GM23248 (cell line): ENCODE measurements at regions not wholly inside any gene's neighbourhood (a gene's known extent, or its start where the extent isn't known, plus 50 kb on each side); places are given as distances from the start of the nearest gene placed in this dataset.

Source experiments
- DNase-seq: peaks from one replicate; pipeline ENCODE4 v3.0.0-alpha.2; 2015
- H2AFZ ChIP-seq: fragments of 200-600 bp; sonication (generic); 2 replicates; pipeline ENCODE4 v1.6.1; 2016; ENCODE audit warnings: antibody characterized with exemption
- H3F3A ChIP-seq: fragments of 200-600 bp; sonication (generic); 2 replicates; pipeline ENCODE4 v1.6.1; 2016; ENCODE audit warnings: mild to moderate bottlenecking, antibody characterized with exemption, mixed run types; ENCODE audit not compliant: insufficient read depth
- H3K27ac ChIP-seq: fragments of 200-600 bp; sonication (generic); 2 replicates; pipeline ENCODE4 v1.5.1; 2016; ENCODE audit warnings: mild to moderate bottlenecking
- H3K27me3 ChIP-seq: fragments of 200-600 bp; sonication (generic); replicated peaks from 2 replicates; pipeline ENCODE4 v1.6.1; 2016; ENCODE audit warnings: mild to moderate bottlenecking; ENCODE audit not compliant: insufficient read depth
- H3K36me3 ChIP-seq: fragments of 200-600 bp; sonication (generic); 2 replicates; pipeline ENCODE4 v1.6.1; 2016; ENCODE audit warnings: low read depth, mild to moderate bottlenecking
- H3K4me1 ChIP-seq: fragments of 200-600 bp; sonication (generic); 2 replicates; pipeline ENCODE4 v1.6.1; 2016; ENCODE audit warnings: mild to moderate bottlenecking; ENCODE audit not compliant: insufficient read depth
- H3K4me2 ChIP-seq: fragments of 200-600 bp; sonication (generic); one replicate; pipeline ENCODE4 v1.6.1; 2016; ENCODE audit warnings: mild to moderate bottlenecking; ENCODE audit not compliant: unreplicated experiment
- H3K4me3 ChIP-seq: fragments of 200-600 bp; sonication (generic); 2 replicates; pipeline ENCODE4 v1.5.1; 2016; ENCODE audit warnings: mild to moderate bottlenecking
- H3K79me2 ChIP-seq: fragments of 200-600 bp; sonication (generic); 2 replicates; pipeline ENCODE4 v1.6.1; 2016; ENCODE audit warnings: mild to moderate bottlenecking; ENCODE audit not compliant: insufficient read depth
- H3K9ac ChIP-seq: fragments of 200-600 bp; sonication (generic); 2 replicates; pipeline ENCODE4 v1.6.1; 2016; ENCODE audit warnings: mild to moderate bottlenecking
- H3K9me2 ChIP-seq: fragments of 200-600 bp; sonication (generic); 2 replicates; pipeline ENCODE4 v1.6.1; 2016; ENCODE audit warnings: mixed run types, mild to moderate bottlenecking, moderate library complexity; ENCODE audit not compliant: insufficient read depth
- H3K9me3 ChIP-seq: fragments of 200-600 bp; sonication (generic); one replicate; pipeline ENCODE4 v1.6.1; 2017; ENCODE audit warnings: low read depth
- H4K20me1 ChIP-seq: fragments of 200-600 bp; sonication (generic); 2 replicates; pipeline ENCODE4 v1.6.0; 2016; ENCODE audit not compliant: insufficient read depth
- EZH2 ChIP-seq: fragments of 200-600 bp; sonication (generic); IDR thresholded peaks from 2 replicates; pipeline ENCODE4 v1.6.1; 2018; ENCODE audit warnings: antibody characterized with exemption, mild to moderate bottlenecking; ENCODE audit not compliant: insufficient read depth, poor library complexity, severe bottlenecking
- EZH2phosphoT487 ChIP-seq: fragments of 200-600 bp; sonication (generic); IDR thresholded peaks from 2 replicates; pipeline ENCODE4 v1.6.1; 2018; ENCODE audit warnings: antibody characterized with exemption, moderate library complexity, mild to moderate bottlenecking, low read depth; ENCODE audit not compliant: insufficient read depth
- WGBS, 2 experiments: methylation state at CpG; one replicate each; pipeline ENCODE4 v1.1.6; 2015 to 2017; ENCODE audit warnings: low lambda C conversion rate in 2 of 2, low coverage in 1 of 2; ENCODE audit errors: missing lambda C conversion rate in 2 of 2; 5-methylcytosine and 5-hydroxymethylcytosine counted together
- in situ Hi-C: fragments of 300-500 bp; cut with MboI; formaldehyde crosslinking; loops from 2 replicates; pipeline ENCODE4 v1.15.0; 2020

DNA sequence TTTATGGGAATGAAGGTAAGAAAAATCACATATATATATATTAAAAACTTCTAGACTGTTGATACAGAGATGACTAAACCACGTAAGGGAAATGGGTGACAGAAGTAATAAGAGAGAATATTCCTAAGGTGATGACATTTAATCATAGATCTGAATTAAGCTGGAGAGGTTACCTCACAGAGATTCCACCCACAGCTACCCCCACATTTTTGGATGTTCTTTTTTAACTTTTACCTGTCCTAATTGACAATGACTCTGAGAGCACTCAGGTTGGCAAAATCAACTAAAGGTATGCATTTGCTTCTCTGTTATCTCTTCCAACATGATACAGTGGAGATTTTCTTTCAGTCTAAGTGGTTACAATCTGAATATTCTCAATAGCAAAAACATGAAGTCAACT lies 1280.6 kb downstream of the CDH11 start:
- no peaks in the 10 kb centered on the region for H3F3A ChIP-seq
- no peaks in the 10 kb centered on the region for H3K4me1 ChIP-seq
- H3K79me2 ChIP-seq, result no peaks in the 10 kb centered on the region
- no peaks in the 10 kb centered on the region for H3K27me3 ChIP-seq
- no peaks in the 10 kb centered on the region for H3K36me3 ChIP-seq
- H3K27ac ChIP-seq, result no peak overlapping the region
- TF ChIP-seq EZH2phosphoT487 (no peak), EZH2 (no peak)
- no peak overlapping the region for H3K9ac ChIP-seq
- in situ Hi-C loops, result no loop called here
- H3K9me2 ChIP-seq, result no peaks in the 10 kb centered on the region
- no peak for DNase-seq
- H2AFZ ChIP-seq, result no peak overlapping the region
- H3K4me3 ChIP-seq, result no peak overlapping the region
- WGBS, 2 experiments, result 11 to 23% methylated on average over 1 of the region's 1 CpG
- peaks cover 4% of the 10 kb centered on the region for H3K9me3 ChIP-seq
- H4K20me1 ChIP-seq, result no peaks in the 10 kb centered on the region
- no peak overlapping the region for H3K4me2 ChIP-seq

DNA sequence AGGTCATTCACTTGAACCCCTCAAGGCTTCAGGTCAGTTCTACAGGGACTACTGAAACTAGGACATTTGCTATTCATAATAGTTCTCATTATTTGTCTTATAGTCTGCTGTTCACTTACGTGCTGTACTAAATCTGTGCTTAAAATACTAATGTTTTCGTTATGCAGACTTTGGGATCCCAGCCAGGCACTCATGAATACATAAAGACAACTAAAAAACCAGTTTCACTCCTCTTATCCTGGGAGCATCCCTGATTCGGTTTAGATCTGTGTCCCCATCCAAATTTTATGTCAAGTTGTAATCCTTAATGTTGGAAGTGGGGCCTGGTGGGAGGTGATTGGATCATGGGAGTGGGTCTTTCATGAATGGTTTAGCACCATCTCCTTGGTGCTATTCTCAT lies 1291.8 kb downstream of the CDH11 start:
- Histone ChIP-seq H3K4me2 (no peak overlapping the region), H3K4me3 (no peak overlapping the region), H2AFZ (no peak overlapping the region), H4K20me1 (no peaks in the 10 kb centered on the region), H3K36me3 (no peaks in the 10 kb centered on the region), H3K9me2 (no peaks in the 10 kb centered on the region), H3K9me3 (no peaks in the 10 kb centered on the region), H3K79me2 (no peaks in the 10 kb centered on the region), H3K4me1 (no peaks in the 10 kb centered on the region), H3K27ac (no peak overlapping the region), H3F3A (no peaks in the 10 kb centered on the region), H3K27me3 (no peaks in the 10 kb centered on the region), H3K9ac (no peak overlapping the region)
- in situ Hi-C loops, result no loop called here
- no peak for DNase-seq
- TF ChIP-seq EZH2phosphoT487 (no peak), EZH2 (no peak)
- WGBS, 2 experiments, result 15 to 18% methylated on average over 3 of the region's 3 CpGs

DNA sequence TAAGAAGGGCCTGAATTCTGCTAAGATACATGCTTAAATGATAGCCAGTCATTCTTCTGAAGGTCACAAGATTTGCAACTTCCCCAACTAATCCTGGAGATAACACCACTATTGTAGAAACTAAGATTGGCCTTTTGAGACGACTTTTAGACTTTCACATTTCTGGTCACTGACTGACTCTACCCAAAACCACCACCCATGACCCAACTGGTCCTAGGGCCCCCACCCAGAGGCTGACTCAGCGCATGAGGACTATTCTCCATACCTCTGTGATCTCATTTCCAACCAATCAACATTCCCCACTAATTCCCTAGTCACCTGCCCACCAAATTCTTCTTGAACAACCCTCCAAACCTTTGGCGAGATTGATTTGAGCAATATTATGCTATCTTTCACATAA lies 1299.0 kb downstream of the CDH11 start:
- H3K4me2 ChIP-seq, result no peak overlapping the region
- no peaks in the 10 kb centered on the region for H3K36me3 ChIP-seq
- no peak for DNase-seq
- no peaks in the 10 kb centered on the region for H4K20me1 ChIP-seq
- H3K9ac ChIP-seq, result no peak overlapping the region
- TF ChIP-seq EZH2phosphoT487 (no peak), EZH2 (no peak)
- no peaks in the 10 kb centered on the region for H3K9me2 ChIP-seq
- H3K4me1 ChIP-seq, result no peaks in the 10 kb centered on the region
- H3F3A ChIP-seq, result no peaks in the 10 kb centered on the region
- H3K79me2 ChIP-seq, result no peaks in the 10 kb centered on the region
- no peak overlapping the region for H2AFZ ChIP-seq
- H3K9me3 ChIP-seq, result no peaks in the 10 kb centered on the region
- no peak overlapping the region for H3K4me3 ChIP-seq
- H3K27ac ChIP-seq, result no peak overlapping the region
- 30 to 31% methylated on average over 3 of the region's 3 CpGs for WGBS, 2 experiments
- no peaks in the 10 kb centered on the region for H3K27me3 ChIP-seq
- in situ Hi-C loops, result no loop called here

DNA sequence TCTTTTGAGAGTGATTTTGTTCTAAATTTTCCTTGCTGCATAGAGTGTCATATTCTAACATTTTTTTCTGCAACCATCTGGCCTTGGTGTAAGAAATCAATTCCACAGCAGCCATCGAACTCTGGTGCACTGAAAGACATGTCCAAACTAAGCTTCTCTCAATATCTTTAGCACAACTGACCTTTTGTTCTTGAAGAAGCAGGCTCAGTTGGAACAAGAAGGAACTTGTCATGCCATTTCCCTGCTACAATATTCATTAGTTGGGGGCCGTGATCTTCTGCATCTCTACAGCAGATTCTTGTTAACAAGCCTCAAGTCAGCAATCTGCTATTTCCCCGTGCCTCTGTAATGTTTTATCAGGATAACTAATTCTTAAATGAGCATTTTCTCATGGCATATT lies 1305.6 kb downstream of the CDH11 start:
- no peaks in the 10 kb centered on the region for H3K36me3 ChIP-seq
- no peaks in the 10 kb centered on the region for H3K9me3 ChIP-seq
- no peak overlapping the region for H3K9ac ChIP-seq
- 4 to 7% methylated on average over 3 of the region's 3 CpGs for WGBS, 2 experiments
- no peaks in the 10 kb centered on the region for H3F3A ChIP-seq
- in situ Hi-C loops, result no loop called here
- no peaks in the 10 kb centered on the region for H3K9me2 ChIP-seq
- H3K4me3 ChIP-seq, result no peak overlapping the region
- no peaks in the 10 kb centered on the region for H4K20me1 ChIP-seq
- no peaks in the 10 kb centered on the region for H3K27me3 ChIP-seq
- H3K79me2 ChIP-seq, result no peaks in the 10 kb centered on the region
- no peak overlapping the region for H2AFZ ChIP-seq
- no peak overlapping the region for H3K27ac ChIP-seq
- no peak for DNase-seq
- H3K4me2 ChIP-seq, result no peak overlapping the region
- H3K4me1 ChIP-seq, result no peaks in the 10 kb centered on the region
- TF ChIP-seq EZH2phosphoT487 (no peak), EZH2 (no peak)

DNA sequence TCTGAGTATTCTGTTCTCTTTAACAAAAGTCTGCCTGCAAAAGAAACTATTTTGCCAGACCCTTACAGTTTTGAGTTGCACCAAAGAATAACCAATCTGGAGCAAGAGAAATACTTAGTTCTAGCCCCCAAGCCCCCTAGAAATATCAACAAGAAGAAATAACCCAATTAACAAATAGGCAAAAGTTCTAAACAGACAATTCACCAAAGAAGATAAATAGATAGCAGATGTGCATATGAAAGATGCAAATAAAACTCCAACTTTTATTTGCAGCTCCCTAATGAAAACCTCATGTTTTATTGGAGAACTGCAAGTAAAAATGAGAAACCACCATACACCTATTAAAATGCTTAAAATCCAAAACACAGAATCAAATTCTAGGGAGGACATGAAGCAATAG lies 1308.0 kb downstream of the CDH11 start:
- in situ Hi-C loops, result no loop called here
- DNase-seq, result no peak
- H3K4me2 ChIP-seq, result no peak overlapping the region
- no peaks in the 10 kb centered on the region for H4K20me1 ChIP-seq
- H3K36me3 ChIP-seq, result no peaks in the 10 kb centered on the region
- no peak overlapping the region for H3K27ac ChIP-seq
- no peak overlapping the region for H3K9ac ChIP-seq
- no peaks in the 10 kb centered on the region for H3K9me3 ChIP-seq
- H3K79me2 ChIP-seq, result no peaks in the 10 kb centered on the region
- no peak overlapping the region for H3K4me3 ChIP-seq
- H3K4me1 ChIP-seq, result no peaks in the 10 kb centered on the region
- H3K27me3 ChIP-seq, result no peaks in the 10 kb centered on the region
- no peak for TF ChIP-seq EZH2
- no peak for TF ChIP-seq EZH2phosphoT487
- no peaks in the 10 kb centered on the region for H3F3A ChIP-seq
- no peak overlapping the region for H2AFZ ChIP-seq
- H3K9me2 ChIP-seq, result no peaks in the 10 kb centered on the region
